GM12874 (cell line): ENCODE measurements at regions not wholly inside any gene's neighbourhood (a gene's known extent, or its start where the extent isn't known, plus 50 kb on each side); places are given as distances from the start of the nearest gene placed in this dataset.

Source experiments
- TF ChIP-seq, protein P1 (sequence below): IDR thresholded peaks from 2 replicates; pipeline ENCODE4 v1.5.1; 2011; ENCODE audit warnings: low read depth, mild to moderate bottlenecking, control low read depth, low read length, moderate library complexity; ENCODE audit not compliant: insufficient read depth

DNA sequence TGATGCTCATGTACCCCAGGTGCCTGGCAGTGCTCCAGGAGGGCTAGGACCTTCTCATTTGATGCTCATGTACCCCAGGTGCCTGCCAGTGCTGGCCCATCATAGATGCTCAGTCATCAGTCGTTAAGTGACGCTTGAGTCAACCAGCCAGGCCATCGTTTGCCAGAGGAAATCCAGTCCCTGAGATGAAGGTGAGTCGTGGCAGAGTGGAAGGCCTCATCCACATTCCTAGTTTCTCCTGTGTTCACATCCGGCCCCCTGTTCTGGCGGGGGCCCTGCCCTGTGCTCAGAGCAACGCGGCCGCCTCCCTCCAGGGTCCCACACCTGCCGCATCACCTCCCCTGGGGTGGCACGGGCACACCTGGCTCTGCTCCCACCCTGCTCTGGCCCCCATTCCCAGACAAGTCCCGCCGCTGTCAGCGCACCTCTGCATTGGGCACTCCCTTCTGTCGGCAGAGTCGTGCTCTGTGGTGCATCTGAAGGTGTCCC is 279.9 kb downstream of the BRD1 start:
- TF ChIP-seq, protein P1, sequence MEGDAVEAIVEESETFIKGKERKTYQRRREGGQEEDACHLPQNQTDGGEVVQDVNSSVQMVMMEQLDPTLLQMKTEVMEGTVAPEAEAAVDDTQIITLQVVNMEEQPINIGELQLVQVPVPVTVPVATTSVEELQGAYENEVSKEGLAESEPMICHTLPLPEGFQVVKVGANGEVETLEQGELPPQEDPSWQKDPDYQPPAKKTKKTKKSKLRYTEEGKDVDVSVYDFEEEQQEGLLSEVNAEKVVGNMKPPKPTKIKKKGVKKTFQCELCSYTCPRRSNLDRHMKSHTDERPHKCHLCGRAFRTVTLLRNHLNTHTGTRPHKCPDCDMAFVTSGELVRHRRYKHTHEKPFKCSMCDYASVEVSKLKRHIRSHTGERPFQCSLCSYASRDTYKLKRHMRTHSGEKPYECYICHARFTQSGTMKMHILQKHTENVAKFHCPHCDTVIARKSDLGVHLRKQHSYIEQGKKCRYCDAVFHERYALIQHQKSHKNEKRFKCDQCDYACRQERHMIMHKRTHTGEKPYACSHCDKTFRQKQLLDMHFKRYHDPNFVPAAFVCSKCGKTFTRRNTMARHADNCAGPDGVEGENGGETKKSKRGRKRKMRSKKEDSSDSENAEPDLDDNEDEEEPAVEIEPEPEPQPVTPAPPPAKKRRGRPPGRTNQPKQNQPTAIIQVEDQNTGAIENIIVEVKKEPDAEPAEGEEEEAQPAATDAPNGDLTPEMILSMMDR, result no peak

DNA sequence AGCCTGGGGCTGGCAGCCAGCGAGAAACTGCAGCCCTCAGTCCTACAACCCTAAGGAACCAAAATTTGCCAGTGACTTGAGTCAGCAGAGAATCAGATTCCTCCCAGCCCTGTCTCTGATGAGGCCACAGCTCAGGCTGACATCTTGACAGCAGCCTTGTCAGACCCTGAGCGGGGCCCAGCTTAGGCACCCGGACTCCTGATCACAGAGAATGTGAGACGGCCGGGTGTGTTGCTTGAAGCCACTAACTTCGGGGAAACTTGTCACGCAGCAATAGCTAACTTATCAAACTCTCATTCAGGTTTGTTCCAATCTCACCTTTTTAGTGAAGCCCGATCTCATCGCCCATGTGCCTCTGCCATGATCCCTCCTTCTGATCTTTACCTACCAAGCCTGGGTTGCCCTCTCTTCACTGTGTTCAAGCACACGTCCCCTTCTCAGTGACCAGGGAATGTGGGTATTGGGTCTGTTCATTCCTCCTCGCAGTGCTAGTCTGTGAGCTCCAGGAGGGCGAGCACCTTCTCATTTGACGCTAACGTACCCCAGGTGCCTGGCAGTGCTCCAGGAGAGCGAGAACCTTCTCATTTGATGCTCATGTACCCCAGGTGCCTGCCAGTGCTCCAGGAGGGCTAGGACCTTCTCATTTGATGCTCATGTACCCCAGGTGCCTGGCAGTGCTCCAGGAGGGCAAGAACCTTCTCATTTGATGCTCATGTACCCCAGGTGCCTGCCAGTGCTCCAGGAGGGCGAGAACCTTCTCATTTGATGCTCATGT is 280.7 kb downstream of the BRD1 start:
- TF ChIP-seq, protein P1, result no peak

DNA sequence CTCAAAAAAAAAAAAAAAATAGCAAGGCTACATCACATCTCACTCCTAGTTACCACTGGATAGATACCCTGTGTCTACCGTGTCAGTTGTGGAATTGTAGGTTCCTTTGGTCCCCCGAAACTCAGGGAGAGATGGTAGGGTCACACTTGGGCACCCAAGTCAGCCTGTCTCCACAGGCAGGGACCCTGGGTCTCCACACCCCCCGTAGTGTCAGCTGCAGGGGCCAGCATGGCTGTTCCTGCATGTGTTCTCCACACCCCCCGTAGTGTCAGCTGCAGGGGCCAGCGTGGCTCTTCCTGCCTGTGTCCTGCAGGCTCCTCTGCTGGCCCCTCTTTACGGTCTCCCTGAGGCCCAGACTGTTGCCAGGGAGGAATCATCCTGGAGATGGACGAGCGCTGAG is 282.1 kb downstream of the BRD1 start:
- TF ChIP-seq, protein P1, result no peak

DNA sequence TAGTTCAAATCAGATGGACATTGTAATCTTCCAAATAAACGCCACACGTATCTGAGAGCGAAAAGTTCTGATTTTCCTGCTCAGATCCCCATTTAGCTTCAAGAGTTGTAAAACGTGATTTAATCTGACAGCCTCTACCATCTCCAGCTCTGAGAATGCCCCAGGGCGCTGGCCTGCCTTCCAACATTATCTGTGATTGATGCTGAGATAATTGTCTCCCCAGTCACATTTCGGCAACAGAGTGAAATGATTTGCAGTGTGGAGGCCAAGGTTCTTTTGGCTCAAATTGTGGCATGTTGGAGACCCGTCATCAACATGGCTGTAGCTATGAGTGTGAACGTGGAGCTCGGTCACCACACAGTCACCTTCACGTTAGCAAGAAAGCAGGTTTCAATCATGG is 283.4 kb downstream of the BRD1 start:
- TF ChIP-seq, protein P1, result no peak

DNA sequence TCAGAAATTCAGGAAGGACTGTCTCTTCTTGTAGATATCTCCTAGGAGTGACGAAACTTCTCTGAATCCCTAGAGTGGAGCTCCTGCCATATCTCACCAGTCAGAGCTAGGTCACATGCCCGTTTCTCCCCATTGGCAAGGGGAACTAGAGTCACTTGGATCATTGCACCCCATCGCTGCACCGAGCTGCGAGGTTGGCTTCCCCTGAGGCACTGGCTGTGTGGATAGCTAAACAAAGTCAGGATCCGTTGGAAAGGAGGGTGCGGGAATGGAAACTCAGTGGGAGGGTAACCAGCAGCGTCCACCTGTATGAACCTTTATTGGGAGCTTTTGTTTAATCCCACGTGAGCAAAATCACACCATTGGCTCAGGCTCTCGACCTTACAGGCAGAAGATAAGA is 283.8 kb downstream of the BRD1 start:
- TF ChIP-seq, protein P1, result no peak

DNA sequence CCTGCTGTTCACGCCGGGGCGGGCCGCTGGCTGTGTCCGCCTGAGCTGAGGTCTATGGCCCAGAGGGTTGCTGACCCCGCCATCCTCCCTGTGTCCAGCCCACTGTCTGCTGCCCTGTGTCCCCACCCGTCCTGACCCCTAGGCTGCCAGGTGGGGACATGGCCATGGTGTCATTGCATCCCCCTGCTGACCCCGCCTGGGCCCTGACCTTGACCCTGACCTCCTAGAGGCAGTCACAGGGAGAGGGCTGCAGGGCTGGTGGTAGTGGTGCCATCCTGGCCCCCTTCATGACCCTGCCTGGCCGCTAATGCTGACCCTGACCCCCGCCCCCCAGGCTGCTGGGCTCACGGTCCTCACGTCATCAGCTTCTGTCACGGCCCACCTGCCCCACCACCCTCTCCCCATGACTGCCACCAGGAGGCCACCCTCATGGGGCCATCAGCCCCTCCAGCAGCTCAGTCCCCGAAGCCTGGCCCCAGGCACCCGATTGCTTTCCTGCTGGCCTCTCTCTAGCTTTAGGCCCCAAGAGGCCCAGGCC is 285.9 kb downstream of the BRD1 start:
- TF ChIP-seq, protein P1, result no peak

DNA sequence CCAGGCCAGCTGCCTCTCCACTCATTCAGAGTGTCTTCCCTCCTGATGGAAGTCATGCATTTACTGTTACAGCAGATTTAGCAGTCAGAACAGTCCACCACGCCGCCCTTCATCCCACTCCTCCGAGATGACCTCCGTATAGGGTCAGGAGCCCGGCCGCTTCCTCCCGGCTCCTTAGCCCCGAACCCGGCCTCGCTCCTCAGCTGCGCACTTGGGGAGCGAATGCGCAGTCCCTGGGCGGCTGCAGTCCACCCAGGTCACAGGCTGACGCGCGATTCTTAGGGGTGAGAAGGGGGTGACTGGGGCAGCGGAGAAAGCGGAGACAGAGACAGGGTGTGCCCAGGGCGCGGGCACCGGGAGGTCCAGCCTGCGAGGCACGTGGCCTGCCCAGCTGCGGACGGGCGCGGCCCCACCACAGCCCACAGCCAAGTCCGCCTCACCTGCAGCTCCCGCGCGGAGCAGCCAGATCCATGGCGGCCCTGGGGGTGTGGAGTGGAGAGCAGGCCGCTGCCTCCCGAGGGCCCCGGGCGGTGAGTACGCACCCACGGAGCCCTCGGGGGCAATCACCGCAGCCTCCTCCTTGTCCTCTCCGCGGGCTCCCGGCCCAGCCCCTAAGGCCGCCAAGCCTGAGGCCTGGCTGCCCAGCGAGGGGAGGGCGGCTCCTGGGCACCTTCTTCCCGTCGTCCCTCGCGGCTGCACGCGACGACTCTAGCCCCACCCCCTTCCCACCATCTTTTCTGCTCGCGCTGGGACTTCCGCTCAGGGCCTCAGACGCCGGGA is 286.6 kb downstream of the BRD1 start:
- TF ChIP-seq, protein P1, result no peak
